ENCODE measurements at regions not wholly inside any gene's neighbourhood (a gene's known extent, or its start where the extent isn't known, plus 50 kb on each side); places are given as distances from the start of the nearest gene placed in this dataset.

DNA sequence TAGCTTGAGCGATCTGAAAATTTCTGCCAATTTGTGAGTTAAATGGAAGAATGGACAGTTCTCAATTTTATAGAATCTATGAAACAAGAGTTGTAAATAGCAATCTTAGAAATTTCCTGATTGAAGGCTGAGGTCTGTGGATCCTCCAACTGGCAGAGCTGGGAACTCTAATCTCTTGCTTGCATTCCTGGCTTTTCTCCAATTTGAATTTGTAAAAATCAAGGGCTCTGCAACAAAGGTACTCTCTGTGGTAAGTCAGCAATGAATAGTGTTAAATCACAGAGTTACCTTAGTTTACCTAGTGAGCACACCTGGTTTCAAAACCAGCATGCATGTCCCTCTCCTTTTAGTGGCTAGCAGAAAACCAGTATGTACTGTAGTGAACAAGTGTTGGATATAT lies 1070.5 kb downstream of the TDRD15 start (continued):
- TF ChIP-seq, protein P1, sequence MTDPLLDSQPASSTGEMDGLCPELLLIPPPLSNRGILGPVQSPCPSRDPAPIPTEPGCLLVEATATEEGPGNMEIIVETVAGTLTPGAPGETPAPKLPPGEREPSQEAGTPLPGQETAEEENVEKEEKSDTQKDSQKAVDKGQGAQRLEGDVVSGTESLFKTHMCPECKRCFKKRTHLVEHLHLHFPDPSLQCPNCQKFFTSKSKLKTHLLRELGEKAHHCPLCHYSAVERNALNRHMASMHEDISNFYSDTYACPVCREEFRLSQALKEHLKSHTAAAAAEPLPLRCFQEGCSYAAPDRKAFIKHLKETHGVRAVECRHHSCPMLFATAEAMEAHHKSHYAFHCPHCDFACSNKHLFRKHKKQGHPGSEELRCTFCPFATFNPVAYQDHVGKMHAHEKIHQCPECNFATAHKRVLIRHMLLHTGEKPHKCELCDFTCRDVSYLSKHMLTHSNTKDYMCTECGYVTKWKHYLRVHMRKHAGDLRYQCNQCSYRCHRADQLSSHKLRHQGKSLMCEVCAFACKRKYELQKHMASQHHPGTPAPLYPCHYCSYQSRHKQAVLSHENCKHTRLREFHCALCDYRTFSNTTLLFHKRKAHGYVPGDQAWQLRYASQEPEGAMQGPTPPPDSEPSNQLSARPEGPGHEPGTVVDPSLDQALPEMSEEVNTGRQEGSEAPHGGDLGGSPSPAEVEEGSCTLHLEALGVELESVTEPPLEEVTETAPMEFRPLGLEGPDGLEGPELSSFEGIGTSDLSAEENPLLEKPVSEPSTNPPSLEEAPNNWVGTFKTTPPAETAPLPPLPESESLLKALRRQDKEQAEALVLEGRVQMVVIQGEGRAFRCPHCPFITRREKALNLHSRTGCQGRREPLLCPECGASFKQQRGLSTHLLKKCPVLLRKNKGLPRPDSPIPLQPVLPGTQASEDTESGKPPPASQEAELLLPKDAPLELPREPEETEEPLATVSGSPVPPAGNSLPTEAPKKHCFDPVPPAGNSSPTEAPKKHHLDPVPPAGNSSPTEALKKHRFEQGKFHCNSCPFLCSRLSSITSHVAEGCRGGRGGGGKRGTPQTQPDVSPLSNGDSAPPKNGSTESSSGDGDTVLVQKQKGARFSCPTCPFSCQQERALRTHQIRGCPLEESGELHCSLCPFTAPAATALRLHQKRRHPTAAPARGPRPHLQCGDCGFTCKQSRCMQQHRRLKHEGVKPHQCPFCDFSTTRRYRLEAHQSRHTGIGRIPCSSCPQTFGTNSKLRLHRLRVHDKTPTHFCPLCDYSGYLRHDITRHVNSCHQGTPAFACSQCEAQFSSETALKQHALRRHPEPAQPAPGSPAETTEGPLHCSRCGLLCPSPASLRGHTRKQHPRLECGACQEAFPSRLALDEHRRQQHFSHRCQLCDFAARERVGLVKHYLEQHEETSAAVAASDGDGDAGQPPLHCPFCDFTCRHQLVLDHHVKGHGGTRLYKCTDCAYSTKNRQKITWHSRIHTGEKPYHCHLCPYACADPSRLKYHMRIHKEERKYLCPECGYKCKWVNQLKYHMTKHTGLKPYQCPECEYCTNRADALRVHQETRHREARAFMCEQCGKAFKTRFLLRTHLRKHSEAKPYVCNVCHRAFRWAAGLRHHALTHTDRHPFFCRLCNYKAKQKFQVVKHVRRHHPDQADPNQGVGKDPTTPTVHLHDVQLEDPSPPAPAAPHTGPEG (CRISPR knock-in tag; IDR thresholded peaks at IDR 0.05): no peak
- TF ChIP-seq, protein P2, sequence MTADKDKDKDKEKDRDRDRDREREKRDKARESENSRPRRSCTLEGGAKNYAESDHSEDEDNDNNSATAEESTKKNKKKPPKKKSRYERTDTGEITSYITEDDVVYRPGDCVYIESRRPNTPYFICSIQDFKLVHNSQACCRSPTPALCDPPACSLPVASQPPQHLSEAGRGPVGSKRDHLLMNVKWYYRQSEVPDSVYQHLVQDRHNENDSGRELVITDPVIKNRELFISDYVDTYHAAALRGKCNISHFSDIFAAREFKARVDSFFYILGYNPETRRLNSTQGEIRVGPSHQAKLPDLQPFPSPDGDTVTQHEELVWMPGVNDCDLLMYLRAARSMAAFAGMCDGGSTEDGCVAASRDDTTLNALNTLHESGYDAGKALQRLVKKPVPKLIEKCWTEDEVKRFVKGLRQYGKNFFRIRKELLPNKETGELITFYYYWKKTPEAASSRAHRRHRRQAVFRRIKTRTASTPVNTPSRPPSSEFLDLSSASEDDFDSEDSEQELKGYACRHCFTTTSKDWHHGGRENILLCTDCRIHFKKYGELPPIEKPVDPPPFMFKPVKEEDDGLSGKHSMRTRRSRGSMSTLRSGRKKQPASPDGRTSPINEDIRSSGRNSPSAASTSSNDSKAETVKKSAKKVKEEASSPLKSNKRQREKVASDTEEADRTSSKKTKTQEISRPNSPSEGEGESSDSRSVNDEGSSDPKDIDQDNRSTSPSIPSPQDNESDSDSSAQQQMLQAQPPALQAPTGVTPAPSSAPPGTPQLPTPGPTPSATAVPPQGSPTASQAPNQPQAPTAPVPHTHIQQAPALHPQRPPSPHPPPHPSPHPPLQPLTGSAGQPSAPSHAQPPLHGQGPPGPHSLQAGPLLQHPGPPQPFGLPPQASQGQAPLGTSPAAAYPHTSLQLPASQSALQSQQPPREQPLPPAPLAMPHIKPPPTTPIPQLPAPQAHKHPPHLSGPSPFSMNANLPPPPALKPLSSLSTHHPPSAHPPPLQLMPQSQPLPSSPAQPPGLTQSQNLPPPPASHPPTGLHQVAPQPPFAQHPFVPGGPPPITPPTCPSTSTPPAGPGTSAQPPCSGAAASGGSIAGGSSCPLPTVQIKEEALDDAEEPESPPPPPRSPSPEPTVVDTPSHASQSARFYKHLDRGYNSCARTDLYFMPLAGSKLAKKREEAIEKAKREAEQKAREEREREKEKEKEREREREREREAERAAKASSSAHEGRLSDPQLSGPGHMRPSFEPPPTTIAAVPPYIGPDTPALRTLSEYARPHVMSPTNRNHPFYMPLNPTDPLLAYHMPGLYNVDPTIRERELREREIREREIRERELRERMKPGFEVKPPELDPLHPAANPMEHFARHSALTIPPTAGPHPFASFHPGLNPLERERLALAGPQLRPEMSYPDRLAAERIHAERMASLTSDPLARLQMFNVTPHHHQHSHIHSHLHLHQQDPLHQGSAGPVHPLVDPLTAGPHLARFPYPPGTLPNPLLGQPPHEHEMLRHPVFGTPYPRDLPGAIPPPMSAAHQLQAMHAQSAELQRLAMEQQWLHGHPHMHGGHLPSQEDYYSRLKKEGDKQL (CRISPR knock-in tag; IDR thresholded peaks at IDR 0.05; ENCODE audit: low read depth): no peak
- no peak for TF ChIP-seq ZNF792 (CRISPR knock-in tag; IDR thresholded peaks at IDR 0.05)
- TF ChIP-seq NR1H2 (CRISPR knock-in tag; IDR thresholded peaks at IDR 0.05; ENCODE audit: borderline replicate concordance, low read depth): no peak
- no peak for TF ChIP-seq ATRX (CRISPR knock-in tag; IDR thresholded peaks at IDR 0.05; ENCODE audit: borderline replicate concordance)
- TF ChIP-seq, protein P3, sequence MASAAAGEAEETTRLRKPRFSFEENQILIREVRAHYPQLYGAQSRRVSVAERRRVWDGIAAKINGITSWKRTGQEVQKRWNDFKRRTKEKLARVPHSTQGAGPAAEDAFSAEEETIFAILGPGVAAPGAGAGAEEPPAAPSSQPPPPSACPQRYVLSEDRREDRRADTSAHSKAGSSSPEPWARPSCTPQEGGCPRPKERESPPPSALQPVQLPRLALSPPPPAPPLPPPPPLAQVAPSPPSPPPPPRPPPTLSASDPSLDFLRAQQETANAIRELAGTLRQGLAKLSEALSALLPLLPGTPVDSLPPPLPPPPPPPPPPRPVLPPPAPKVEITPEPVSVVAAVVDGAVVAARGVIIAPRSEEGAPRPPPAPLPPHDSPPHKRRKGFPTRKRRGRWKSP (CRISPR knock-in tag; IDR thresholded peaks at IDR 0.05): no peak
- no peak for TF ChIP-seq HNRNPK (IDR thresholded peaks at IDR 0.05; ENCODE audit: low read depth, low read length, poor library complexity, severe bottlenecking)
- TF ChIP-seq, protein P4, sequence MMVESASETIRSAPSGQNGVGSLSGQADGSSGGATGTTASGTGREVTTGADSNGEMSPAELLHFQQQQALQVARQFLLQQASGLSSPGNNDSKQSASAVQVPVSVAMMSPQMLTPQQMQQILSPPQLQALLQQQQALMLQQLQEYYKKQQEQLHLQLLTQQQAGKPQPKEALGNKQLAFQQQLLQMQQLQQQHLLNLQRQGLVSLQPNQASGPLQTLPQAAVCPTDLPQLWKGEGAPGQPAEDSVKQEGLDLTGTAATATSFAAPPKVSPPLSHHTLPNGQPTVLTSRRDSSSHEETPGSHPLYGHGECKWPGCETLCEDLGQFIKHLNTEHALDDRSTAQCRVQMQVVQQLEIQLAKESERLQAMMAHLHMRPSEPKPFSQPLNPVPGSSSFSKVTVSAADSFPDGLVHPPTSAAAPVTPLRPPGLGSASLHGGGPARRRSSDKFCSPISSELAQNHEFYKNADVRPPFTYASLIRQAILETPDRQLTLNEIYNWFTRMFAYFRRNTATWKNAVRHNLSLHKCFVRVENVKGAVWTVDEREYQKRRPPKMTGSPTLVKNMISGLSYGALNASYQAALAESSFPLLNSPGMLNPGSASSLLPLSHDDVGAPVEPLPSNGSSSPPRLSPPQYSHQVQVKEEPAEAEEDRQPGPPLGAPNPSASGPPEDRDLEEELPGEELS (CRISPR knock-in tag; IDR thresholded peaks at IDR 0.05): no peak
- TF ChIP-seq ZFP36L1 (CRISPR knock-in tag; IDR thresholded peaks at IDR 0.05): no peak
- TF ChIP-seq, protein P5, sequence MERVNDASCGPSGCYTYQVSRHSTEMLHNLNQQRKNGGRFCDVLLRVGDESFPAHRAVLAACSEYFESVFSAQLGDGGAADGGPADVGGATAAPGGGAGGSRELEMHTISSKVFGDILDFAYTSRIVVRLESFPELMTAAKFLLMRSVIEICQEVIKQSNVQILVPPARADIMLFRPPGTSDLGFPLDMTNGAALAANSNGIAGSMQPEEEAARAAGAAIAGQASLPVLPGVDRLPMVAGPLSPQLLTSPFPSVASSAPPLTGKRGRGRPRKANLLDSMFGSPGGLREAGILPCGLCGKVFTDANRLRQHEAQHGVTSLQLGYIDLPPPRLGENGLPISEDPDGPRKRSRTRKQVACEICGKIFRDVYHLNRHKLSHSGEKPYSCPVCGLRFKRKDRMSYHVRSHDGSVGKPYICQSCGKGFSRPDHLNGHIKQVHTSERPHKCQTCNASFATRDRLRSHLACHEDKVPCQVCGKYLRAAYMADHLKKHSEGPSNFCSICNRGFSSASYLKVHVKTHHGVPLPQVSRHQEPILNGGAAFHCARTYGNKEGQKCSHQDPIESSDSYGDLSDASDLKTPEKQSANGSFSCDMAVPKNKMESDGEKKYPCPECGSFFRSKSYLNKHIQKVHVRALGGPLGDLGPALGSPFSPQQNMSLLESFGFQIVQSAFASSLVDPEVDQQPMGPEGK (CRISPR knock-in tag; IDR thresholded peaks at IDR 0.05): no peak
- TF ChIP-seq ZNF331 (CRISPR knock-in tag; IDR thresholded peaks at IDR 0.05): no peak

Data from HepG2 (cell line).